ENCODE measurements at regions not wholly inside any gene's neighbourhood (a gene's known extent, or its start where the extent isn't known, plus 50 kb on each side); places are given as distances from the start of the nearest gene placed in this dataset.

DNA sequence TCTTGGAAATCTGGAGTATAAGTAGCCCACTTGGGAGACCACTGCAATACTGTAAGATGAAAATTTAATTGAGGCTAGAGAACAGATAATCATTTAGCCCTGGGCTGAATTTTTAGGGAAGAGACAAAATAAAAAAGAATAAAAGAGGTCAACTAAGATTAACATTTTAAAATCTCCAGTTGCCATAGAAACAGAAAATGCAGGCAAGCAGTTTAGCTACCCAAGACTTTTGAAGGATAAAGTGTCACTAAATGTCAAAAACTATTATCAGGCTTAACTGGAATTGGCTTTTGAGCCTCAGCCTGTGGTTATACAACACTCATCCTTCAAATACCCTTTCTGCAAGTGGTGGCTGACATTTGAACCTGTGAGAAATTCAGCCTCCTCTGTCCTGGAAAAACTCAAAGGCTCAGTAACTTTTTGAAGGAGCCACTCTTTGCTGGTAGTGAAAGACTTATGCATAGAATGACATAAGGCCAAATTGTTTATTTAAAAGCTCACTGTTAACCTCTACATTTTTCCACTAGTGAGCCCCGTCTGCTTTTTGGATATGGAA, 220.7 kb upstream of the KCNJ16 start:
- no peak for DNase-seq

DNA sequence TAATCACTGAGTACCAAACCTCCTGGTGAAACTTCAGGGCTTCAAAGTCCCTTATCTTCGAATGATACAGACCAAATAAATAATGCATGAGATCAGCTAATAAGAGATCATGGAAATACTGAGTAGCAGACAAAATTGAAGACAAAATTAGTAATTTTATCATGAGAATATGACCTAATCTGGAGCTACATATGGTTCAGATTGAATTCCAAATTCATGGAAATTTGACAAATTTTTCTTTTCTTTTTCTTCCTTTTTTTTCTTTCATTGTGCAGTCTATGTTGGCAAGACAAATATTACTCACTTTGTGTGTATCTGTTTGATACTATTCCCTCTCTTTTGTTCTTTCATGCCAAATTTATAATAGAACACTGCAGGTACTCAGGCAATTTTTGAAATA, 218.1 kb upstream of the KCNJ16 start:
- no peak for DNase-seq

DNA sequence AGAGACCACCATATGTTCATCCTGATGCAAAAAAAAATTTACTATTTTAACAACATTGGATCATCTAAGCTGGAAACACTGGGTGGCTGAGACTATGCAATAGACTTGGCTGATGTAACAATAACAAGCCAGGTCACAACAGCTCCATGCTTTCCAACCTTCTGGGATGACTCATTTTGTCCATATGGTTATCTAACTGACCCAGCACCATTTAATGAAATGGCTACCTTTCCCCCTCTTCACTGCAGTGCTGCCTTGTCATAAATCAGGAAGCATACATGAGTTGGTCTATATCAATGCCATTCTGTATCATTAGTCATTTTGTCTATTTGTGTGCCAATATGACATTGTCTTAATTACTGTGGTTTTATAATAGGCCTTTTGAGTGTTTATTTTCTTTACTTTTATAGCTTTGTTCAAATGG, 217.6 kb upstream of the KCNJ16 start:
- peak; percentile 93 for DNase-seq

DNA sequence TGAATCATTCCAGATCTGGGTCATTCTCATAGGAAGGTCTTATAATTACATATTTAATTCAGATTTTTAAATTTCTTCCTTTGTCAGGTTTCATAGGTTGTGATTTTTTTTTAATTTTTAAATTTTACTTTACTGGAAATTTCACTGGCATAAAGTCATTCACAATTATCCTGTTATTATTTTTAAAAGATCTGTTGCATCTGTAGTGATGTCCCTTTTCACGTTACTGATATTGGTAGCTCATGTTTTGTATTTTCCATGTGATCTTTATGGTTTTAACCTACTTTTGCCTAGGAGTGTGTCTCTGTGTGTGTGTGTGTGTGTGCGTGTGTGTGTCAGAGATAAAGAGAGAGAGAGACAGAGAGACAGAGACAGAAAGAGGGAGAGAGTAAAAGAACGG, 216.6 kb upstream of the KCNJ16 start:
- no peak for DNase-seq

DNA sequence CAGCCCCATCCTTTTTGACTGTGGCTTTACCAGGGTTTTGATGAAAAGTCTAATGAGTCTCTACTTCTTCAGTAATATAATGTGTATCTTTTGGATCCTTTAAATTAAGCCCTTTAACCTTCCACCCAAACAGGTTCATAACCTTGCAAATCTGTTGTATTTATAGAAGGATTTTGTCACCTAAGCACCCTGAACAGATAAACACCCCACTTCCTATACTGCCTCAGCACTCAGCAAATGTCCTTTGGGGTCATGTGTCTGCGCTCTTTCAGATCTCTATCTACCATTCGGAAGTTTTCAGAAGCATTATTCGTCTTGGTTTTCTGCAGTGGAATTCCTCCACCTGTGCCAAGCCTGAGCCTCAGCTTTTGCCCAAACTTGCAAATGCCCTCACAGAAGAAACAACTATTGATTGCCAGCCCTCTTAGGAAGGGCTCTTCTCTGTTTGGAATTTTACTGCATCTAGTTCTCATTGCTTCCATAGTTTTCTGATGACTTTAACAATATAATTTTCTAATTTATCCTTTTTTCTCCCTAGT, 214.8 kb upstream of the KCNJ16 start:
- DNase-seq: no peak

DNA sequence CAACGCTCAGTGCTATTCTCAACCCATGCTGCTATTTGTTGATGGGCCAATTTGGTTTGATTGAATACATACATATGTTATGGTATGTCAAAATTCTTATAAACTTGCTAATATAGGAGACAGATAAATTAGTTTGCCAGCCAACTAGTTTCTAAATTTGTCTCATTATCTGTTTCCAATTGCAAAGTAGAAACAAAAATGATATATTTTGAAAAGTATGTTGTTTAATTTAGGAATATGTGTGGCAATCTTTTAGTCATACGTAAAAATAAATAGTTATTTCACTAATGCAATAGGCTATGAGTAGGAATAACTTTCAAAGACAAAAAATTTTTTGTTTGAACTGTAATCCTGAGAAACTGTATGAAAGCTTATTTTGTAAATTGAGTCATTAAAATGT, 210.6 kb upstream of the KCNJ16 start:
- DNase-seq: no peak

DNA sequence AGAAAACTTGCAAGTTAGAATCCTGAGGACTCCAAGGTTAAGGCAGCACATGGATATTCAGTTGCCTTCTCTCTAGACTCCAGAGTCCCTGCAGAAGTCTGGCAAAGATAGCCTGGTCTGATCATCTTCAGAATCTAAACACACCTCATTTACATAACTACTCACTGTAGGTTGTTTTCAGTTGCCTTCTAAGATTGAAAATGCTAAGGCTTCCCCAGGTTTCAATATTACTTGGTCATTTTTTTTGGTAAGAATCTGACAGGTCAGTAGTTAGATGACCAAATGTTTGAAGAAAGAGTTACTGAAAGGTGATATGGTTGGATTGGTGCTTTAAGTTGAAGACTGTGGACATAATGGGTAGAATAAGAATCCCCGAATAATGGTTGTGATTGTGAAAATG, 205.4 kb upstream of the KCNJ16 start:
- DNase-seq: no peak

DNA sequence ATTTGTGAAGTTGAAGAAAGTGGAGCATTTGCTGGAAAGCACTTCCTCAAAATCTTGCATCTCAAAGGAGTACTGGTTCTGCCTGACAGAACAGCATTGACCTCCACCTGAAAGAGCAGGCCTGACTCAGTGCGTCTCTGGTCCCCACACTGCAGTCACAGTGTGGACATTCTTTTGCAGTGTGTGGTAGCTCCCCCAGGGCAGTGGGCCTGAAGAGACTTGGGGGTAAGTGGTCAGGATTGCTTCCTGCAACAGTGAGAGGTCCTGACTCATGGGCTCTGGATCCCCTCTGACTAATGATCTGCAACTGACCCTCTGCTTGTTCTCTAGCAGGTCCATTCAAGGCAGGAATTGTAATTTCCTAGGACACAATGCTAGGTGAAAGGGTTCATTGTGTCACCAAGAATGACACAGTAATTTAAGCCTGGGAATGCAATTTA, 204.9 kb upstream of the KCNJ16 start:
- DNase-seq: peak; percentile 97

DNA sequence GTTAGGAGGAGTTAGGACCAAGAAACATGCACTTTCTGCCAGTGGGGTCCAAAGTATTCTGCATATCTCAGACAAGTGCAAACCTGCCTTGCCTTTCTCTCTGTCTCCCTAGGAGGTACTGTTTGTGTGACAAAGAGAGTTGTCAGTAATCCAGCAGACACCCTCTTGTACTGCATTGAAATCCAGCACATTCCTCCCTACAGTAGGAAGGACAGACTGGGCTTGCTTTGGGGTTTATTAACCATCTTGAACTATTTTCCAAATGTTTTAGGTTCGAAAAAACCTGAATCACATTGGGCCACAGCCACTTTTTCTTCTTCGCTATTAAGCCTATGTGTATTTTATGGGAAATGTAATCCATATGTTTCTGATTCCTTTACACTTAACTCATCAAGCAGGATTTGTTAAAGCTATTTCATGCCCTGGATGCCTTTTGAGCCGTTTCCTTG, 204.2 kb upstream of the KCNJ16 start:
- DNase-seq: peak; percentile 82

DNA sequence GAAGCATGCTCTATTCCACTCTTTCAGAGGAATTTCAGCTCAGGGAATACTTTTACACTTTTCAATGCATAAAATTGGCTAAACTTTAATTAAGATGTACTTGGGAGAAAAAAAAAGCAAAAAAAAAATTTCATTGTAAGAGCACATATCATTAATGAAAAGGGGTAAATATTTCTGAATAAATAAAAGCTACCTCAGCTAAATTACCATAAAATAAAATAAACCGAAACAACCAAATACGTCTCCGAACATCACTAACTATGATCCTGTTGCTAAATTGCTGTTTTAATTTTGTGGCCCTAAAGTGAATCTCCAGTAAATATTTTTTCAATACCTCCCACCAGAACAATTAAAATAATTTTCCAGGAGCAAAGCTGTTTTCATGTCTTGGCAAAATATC, 203.7 kb upstream of the KCNJ16 start:
- no peak for DNase-seq

DNA sequence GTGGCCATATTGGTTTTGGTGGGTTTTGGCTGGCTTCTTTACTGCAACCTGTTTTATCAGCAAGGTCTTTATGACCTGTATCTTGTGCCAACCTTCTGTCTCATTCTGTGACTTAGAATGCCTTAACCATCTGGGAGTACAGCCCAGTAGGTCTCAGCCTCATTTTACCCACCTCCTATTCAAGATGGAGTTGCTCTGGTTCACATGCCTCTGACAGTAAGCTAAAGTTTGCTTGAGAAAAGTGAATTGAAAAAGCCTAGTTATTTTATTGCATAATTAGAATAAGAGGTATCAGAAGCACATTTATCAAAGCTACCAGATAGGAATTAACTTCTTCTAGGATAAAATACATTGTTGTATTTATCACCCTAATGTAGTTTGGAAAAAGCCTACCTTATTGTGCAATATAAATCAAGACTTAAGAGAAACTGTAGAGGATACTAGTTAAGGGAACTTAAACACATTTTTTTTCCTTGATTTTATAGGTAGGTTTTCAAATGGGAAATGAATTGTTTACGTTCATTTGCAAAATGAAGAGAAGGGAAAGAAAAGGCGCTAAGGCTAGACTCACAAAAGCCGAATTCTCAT, 202.3 kb upstream of the KCNJ16 start:
- DNase-seq: no peak

DNA sequence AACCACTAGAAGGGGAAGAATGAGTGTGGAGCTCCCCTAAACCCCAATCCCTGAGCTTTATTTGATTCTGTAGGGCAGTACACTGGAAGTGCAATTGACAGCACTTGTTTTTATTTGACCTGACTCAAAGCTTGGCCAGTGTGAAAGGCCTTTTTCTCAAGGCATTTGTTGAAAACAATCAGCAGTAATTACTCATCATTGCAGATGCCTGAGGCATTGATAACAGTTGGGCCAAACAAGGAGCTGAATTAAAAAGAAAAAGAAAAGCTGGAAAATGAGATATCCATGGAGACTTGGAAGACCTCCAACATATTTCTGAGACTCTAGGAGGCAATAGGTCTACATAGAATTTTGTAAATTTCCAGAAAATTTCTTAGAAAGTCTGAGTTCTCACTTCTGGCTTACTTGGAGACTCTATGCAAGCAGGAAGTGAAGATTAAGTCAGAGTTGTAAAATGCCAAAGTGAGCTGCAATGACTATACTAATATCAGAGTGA, 200.8 kb upstream of the KCNJ16 start:
- DNase-seq: peak; percentile 94

DNA sequence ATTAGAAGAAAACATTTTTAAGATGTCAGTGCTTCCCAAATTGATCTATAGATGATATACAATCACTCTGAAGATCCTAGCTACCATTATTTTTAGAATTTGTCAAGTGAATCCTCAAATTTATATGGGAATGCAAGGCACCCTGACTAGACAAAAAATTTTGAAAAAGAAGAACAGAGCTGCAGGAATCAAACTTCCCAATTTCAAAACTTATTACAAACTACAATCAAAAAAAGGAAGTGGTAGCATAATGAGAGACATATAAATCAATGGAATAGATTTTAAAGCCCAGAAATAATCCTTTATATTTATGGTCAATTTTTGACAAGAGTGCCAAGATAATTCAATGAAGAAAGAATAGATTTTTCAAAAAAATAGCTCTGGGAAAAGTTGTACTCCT, 198.3 kb upstream of the KCNJ16 start:
- DNase-seq: no peak

DNA sequence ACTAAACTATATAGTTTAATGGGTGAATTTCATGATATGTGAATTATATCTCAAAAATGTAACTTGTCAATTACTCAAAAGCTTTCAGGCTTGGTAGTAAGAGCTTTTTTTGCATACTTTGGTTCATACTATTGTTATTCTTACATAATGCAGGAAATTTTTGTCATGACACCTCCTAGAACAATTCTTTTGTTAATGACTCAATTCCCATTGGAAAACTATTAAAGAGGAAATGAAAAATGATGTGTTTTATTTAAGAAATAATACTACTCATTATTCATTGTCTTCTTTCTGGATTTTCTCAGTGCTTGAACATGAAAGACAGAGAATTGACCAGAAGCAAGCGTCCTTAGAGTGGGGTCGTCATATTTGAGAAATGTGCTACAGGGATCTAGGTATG, 196.4 kb upstream of the KCNJ16 start:
- DNase-seq: peak; percentile 6

DNA sequence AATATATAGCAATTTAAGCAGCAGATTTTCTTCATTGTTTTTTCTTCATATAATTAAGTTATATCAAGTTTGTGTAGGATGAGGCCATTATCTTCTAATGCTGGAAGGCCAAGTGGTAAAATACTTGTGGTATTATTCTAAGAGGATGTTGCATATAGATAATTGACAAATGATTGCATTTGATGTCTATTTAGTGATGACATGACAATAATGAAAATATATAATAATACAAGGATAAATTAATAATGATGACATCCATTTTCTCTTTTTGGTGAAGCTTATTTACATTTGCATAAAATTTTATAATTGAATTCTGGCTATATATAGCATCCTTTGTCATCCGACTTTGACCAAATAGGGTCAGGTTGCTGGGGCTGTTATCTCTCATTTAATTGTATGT, 195.4 kb upstream of the KCNJ16 start:
- no peak for DNase-seq

DNA sequence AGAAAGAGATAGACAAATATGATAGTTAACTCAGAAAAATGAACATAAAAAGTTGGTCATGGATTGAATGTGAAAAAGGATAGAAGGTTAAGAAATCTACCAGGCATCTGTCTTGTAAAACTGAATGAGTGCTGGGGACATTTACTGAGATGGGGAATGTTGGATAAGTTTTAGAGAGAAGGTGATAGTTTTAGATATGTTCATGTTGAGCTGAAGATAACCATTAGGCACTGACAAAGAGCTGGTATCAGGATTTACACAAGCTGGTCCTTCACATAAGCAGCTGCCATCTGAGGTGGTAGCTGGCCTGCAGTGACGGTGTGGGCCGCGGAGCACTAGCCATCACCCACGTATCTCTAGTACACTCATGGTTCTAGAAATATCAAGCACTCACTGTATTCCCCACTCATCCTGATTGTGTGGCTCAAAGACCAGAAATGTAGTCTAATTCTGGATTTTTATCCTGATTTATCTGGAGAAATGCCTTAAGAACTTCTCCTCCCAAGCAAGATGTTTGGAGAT, 194.4 kb upstream of the KCNJ16 start:
- DNase-seq: no peak

DNA sequence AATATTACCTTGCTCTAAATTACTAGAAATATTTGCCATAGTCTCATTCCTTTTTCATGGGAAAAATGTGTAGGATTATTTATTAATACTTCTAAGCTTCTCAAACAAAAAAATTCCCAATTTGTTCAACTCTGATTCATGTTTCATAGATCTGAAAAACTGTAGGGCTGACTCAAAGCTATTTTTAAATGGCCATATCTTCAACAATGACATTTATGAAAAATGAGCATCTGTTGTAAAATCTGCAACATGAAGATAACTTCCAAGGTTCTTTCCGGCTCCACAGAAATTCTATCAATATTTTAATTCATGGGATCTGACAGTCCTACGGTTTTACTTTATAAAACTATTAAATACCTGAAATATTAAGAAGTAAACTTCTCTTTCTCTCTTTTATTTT, 192.7 kb upstream of the KCNJ16 start:
- no peak for DNase-seq

DNA sequence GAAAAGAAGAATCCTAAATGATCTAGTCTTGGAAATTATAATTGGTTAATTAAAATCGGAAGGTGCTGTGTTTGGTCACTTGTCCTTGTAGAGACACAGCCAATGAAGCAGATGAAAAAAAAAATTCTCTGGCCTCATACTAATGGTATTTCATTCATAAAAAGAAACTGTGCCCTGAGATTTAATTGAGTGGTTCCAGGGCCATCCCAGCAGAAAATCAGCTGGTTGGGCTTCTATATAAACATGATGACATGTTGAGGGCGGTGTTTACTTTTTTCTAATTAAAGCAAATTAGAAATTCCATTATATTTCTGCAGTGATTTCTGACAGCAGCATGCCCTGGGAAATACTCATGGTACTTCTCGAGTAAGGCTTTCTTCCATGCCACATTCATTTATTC, 191.9 kb upstream of the KCNJ16 start:
- DNase-seq: no peak

DNA sequence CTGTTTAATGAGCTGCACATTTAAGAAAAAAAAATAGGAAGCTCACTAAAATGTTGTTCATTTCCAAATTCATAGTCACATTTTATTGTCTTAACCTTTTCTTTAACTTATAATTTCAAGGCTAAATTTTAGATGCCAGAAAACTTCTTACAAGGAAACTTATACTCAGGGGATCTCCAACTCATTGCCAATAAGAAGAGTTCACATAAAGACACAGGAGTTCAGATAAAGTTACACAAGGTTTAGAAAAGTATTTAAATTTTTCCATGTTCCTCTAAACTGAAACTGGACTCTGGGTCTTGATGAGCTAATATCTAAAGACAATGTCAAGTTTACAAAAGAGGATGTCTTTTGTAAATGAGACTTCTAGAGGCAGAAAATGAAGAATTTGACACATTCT, 190.7 kb upstream of the KCNJ16 start:
- DNase-seq: no peak

DNA sequence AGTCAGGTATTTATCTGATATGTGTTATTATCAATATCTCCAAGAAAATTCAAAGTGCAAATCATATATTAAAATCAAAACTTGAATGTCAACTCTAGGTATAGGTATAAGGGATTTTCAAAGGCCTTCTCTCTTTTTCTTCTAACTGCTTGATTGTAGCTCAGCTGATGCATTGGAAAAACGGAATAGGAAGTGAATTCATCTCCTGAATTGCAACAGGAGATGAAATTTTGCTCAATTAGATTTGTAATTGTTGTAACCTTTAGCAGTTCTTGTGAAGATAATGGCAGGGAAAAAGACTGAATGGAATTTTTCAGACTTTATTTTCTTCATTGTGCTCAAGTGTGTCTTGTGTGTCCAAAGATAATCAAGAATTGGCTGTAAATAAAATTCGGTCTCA, 190.2 kb upstream of the KCNJ16 start:
- no peak for DNase-seq

DNA sequence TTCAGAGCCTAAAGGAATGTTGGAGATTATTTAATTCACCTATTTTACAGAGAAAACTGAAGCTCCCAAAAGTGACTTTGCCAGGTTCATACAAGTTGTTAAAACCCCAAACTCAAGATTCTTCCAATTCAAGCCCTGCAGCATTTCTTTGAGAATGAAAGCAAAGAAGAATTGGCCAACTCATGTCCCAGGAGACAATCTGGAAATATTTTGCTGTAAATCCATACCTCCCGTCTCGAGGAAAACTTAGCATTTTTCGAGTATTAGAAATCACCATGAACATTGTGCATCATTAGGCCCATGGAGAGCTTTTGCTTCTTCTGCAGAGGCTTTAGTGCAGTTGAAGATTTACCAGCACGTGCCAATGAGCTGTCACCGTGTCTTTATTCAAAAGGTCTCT, 176.4 kb upstream of the KCNJ16 start:
- DNase-seq: no peak

DNA sequence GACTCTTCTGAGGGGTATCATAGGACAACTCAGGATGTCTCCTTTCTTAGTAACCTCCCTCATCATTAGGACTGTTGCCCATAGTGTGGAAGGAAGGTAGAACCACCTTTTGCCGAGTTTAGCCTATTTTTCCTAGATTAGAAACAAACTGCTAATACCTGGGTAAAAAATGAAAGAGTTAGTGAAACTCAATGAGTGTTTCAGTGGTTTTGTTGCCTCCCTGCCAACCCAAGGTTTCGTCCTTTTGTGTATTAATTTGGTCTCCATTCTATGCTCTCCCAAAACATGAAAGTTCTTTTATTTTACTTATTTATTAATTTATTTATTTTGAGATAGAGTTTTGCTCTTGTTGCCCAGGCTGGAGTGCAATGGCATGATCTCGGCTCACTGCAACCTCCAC, 174.9 kb upstream of the KCNJ16 start:
- no peak for DNase-seq

DNA sequence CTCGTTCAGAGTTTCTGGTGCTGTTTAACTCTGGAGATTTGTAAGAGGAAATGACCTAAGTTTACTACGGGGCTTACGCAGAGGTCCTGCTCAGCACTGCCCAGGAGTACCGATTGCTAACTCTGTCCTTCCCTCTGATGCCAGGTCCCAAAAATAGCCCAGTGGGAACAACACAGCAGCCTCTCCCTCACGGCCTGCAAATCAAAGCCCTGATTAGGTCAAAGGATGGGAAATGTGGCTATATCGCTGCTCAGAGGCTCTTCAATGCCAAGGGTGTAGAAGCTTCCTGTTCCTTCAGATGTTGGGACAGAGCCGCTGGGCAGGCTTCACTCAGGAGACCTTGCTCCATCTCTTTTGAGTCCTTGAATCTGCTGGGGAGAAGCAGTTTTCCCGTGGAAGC, 174.2 kb upstream of the KCNJ16 start:
- DNase-seq: no peak

DNA sequence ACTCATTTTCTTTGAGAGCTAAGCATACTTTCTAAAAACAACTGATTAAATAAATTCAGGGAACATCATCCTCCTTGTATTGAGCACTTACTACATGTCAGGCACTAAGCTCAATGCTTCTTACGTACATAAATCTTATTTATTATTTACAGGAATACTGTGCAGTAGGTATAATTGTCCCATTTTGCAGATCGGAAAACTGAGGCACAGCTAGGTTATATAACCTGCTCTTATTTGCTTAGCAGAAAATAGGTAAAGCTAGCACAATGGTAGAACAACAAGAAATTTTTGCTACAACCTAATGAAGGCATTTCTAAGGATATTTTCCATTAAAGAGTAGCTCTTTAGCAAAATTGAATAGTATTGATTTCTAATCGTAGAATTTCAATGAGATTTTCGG, 168.7 kb upstream of the KCNJ16 start:
- no peak for DNase-seq

Measured in EL (cell line).